Cerebellar cortex (tissue), 1 donor: ENCODE measurements at regions not wholly inside any gene's neighbourhood (a gene's known extent, or its start where the extent isn't known, plus 50 kb on each side); places are given as distances from the start of the nearest gene placed in this dataset.

Experiments used
- DNase-seq: peaks from one replicate; pipeline ENCODE4 v3.0.0-alpha.2; 2015; ENCODE audit warnings: low spot score

DNA sequence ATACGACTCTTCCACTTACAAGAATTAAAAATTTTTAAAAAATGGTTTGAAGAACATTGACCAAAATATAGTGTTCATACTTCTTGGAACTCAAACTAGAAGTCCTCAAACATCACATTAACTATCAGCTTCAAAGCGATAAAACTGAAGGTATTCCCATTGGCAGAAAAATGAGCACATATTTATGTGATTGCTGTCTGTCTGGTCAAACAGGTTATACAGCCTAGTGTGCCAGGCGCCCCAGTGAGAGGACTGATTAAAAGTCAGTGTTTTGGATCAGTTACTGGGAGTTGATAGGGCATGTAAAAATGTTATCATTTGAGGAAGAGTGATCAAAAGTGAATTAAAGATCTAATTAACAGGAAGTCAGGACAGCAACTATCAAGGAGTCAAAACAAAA lies 738.8 kb downstream of the HDGFL1 start:
- DNase-seq, result no peak

- DNase-seq, result no peak
Observed at GRCh38 chr6:23311211-23311610, 741.8 kb downstream of the HDGFL1 start.

DNA sequence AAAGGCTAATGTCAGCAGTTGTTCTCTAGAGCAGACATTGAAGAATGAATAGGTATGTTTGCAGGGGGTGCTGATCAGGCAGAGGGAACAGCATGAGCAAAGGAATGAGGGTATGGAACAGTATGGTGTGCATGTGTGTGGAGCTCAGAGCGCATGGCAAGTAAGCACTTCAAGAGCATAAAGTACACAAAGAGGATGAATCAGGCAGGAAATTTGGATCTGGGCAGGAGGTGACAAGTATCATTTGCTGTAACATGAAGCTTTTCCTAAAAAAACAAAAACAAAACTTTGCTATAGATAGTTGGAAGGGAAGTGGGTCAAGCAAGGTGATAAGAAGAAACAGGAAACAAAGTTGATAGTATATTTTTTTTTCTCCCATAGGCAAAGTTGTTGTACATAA lies 746.8 kb downstream of the HDGFL1 start:
- DNase-seq, result no peak

GRCh38 chr6:23316931-23317330 lies 747.6 kb downstream of the HDGFL1 start:
- DNase-seq, result no peak

- DNase-seq, result no peak
Observed at GRCh38 chr6:23319582-23319981, 750.2 kb downstream of the HDGFL1 start.

- DNase-seq, result no peak
Observed at GRCh38 chr6:23320471-23321015, 751.2 kb downstream of the HDGFL1 start.

DNA sequence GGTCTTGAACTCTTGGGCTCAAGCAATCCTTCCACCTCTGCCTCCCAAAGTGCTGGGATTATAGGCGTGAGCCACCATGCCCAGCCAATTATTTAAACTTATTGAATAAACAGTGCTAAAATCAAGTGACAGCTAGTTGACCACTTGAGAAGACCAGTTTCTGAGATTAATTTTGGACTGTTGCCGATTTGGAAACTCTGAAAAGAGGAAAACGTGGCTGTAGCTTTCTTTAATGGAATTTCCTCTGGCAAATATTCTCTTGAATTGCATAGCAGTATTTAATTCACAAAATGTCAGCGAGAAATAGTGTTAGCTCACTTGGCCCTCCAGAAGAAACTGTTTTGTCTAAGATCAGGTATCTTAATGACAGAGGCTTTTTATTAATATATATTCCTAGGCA lies 754.5 kb downstream of the HDGFL1 start:
- no peak for DNase-seq

- no peak for DNase-seq
Observed at GRCh38 chr6:23325065-23325464, 755.7 kb downstream of the HDGFL1 start.

- DNase-seq, result peak; percentile 43
Observed at GRCh38 chr6:23327621-23328020, 758.3 kb downstream of the HDGFL1 start.

- DNase-seq, result peak; percentile 78
Observed at GRCh38 chr6:23329086-23329485, 759.7 kb downstream of the HDGFL1 start.

DNA sequence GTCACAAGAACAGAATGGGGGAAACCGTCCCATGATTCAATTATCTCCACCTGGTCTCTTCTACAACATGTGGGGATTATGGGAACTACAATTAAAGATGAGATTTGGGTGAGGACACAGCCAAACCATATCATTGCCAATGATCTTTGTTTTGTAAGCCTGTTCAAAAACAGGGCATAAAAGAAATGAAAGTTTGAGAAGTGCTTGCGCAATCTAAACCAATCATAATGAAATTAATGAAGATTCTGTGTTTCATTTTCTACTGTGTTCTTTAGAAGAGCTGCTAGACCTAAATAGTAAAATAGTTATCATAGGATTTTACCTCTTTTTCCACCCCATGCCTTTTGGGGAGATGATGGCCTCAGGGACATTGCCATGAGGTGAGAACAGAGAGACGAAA lies 761.3 kb downstream of the HDGFL1 start:
- DNase-seq, result no peak

- no peak for DNase-seq
Observed at GRCh38 chr6:23334360-23334759, 765.0 kb downstream of the HDGFL1 start.

DNA sequence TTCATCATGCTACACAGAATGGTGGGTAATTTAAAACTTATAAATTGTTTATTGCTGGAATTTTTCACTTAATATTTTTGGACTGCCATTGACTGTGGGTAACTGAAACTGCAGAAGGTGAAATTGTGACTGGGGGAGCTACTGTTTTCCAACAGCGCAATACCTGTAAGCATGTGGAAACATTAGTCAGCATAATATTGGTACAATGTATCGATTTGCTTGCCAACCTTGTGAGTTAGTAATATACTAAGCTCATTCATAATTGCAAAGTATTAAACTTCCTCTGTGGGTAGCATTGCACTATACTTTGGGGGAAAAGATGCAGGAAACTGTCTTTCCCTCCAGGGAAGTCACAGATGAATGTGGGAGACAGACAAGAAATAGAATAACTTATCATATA lies 766.5 kb downstream of the HDGFL1 start:
- DNase-seq, result no peak

DNA sequence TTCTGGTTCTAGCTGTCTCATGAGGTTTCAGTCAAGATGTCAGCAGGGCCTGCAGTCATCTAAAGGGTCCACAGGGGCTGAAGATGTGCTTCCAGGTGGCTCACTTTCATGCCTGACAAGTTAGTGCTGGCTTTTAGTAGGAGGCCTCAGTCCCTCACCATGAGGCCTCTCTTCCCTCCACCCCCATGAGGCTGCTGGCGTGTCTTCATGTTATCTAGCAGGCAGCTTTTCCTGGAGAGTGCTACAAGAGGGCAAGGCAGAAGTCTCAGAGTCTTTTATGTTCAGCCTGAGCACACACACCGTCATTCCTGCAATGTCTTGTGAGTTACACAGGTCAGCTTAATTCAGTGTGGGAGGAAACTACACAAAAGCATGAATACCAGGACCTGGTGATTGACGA lies 769.9 kb downstream of the HDGFL1 start:
- no peak for DNase-seq

GRCh38 chr6:23340271-23340670 lies 770.9 kb downstream of the HDGFL1 start:
- no peak for DNase-seq

DNA sequence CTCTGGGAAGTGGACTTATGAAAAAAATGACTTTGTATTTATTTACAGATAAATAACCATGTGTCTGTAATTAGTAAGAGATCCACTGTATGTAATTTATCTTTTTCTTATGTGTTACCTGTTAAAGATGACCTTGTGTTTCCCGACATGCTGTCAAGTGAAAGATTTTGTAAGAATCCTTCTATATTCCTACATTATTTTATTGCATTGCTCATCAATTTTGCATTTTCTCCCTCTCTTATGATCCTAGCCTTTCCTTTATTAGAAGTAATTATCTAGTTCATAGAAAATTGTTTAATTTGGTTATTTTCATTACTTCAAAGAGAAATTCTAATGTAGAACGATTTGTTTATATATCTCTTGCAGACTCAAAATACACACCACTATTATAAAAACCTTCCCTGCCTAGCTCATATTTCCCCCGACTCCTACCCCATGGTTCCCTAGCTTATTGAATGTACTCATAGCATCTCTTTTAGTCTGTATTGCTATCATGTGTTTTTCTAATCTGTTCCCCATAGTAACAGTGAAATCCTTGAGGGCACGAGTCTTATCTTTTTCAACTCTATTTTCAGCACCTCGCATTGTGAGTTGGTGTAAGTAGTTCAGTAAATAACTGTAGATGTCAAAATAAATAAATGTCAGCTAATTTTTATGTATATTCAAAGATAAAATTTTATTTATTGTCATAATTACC lies 774.4 kb downstream of the HDGFL1 start:
- no peak for DNase-seq

DNA sequence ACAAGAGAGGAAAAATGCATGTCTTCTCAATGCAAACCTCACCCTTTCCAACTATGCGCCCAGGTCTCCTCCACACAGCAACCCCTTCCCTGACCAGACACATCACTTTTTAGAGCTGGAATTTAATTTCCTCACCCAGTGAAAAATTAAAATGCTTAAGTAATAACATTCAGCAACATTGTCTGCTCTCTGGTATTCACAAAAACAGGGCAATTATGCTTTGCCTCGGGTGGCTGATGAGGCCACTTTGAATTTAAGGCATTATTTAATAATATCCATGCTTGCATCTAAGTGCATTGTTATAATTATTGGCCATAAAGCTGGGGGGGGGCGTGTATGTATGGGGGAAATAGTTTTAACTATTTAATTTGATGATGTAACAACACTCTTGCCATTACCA lies 777.8 kb upstream of the NRSN1 start:
- DNase-seq, result no peak

GRCh38 chr6:23349521-23350147 lies 776.4 kb upstream of the NRSN1 start:
- no peak for DNase-seq

DNA sequence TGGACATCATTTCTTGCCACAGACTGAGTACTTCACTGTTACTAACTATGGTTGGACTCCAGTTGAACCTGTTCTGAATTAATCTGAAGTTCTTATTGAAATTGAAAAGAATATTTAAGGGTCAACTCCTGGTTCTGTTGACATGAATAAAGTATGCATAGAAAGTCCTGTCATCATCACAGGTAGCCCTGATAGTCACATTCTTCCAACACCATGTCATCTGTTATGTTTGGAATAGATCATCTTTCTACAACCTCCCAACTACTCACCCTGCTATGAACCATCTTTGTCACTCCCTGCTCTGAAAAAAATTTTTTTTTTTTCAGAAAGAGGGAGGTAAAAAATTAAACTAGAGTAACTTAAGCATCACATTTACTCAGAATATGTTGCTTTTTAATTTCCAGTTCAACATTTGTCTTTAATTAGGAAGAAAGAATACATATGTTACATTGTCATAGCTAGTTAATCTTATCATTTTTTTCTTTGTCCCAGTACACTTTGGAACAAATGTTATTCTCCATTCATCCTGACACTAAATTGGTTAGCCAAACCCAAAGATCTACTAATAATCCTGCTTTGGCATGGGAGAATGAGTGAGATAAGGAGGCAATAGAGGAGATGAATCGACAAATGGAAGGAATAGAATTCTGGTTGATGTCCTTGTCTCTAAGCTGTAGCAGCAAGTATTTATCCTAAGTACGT lies 775.1 kb upstream of the NRSN1 start:
- no peak for DNase-seq

DNA sequence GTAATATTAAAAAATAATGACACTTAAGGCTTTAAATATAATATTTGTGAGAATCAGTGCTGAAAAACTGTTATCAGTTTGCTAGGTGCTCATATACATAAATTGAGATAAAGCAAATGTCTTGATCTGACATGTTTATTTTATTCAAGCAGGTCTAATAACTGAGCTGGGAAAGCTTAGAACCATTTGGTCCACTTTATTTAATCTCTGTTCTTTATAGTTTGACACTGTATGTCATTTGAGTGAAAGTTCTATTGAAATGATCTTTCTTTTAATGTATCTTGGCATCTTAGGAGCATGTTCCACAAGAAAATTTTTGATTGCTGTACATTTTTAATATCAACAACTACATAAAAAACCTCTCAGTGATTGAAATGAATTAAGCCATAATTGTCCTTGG lies 772.0 kb upstream of the NRSN1 start:
- no peak for DNase-seq

DNA sequence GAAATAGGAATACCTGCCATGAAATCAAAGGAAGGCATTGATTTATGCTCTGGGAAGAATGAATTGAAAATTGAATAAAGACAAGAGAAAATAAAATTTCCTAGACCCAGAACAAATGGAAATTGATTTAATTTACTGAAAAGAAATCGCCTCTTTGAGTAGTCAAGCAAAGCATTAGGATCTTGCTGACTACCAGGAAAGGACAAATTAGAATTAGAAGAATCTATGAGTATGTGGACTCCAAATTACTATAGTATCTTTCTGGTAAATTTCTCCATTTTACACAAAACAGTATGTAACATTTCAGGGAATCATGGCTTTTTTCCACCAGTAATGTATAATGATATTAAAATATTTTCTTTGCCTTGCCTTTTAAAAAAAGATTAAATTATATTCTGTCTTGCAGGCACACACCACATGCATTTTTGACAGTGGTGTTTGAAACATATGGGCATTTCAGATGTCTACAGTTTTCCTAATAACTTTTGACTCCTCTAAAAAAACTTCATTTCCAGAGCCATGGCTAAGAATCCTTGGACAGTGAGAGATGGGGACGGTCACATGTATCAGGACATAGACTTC lies 768.7 kb upstream of the NRSN1 start:
- DNase-seq, result no peak

GRCh38 chr6:23365732-23366131 lies 760.3 kb upstream of the NRSN1 start:
- no peak for DNase-seq

DNA sequence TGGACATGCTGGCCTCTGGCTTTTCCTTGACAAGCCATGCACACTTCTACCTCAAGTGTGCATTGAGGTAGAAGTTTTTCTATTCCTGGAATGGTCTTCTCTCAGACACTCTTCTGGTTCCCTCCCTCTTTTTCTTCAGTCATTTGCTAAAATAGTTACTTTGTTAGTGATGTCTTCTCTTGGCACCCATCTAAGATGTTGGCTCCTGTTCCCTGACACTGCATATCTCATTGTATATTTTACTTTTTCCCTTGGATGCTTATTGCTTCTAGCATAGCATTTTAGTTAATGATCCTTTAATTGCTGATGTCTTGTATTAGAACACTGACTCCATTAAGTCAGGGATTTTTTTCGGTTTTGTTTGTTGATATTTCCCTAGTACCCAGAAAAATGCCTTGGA lies 758.7 kb upstream of the NRSN1 start:
- DNase-seq, result no peak
